GM18519 (cell line): ENCODE measurements at regions not wholly inside any gene's neighbourhood (a gene's known extent, or its start where the extent isn't known, plus 50 kb on each side); places are given as distances from the start of the nearest gene placed in this dataset.

Experiments used
- ATAC-seq: cut with Tn5 transposase; IDR thresholded peaks from one replicate; pipeline ENCODE4 v1.9.1; 2021; ENCODE audit warnings: mild to moderate bottlenecking, moderate library complexity; ENCODE audit not compliant: unreplicated experiment, low FRiP score

DNA sequence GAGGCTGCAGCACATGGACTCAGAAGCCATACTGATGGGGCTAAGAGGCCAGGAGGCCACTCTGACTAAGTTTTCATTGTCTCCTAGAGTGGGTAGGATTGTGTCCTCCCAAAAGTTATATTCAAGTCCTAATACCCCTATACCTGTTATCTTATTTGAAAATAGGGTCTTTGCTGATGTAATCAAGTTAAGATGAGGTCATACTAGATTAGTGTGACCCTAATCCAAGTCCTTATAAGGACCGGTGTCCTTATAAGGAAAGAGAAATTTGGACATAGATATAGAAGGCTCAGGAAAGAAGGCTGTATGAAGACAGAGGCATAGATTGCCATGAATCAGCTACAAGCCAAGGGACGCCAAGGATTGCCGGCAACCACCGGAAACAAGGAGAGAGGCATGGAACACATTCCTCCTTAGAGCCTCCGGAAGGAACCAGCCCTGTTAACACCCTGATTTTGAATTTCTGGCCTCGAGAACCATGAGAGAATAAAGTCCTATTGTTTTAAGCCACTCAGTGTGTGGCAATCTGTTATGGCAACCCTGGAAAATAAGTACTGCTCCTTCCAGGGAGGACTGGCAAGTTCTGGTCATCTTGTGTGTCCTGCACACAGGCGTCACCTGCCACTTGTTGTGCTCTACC, 157.0 kb downstream of the EMX2 start:
- no peak for ATAC-seq

DNA sequence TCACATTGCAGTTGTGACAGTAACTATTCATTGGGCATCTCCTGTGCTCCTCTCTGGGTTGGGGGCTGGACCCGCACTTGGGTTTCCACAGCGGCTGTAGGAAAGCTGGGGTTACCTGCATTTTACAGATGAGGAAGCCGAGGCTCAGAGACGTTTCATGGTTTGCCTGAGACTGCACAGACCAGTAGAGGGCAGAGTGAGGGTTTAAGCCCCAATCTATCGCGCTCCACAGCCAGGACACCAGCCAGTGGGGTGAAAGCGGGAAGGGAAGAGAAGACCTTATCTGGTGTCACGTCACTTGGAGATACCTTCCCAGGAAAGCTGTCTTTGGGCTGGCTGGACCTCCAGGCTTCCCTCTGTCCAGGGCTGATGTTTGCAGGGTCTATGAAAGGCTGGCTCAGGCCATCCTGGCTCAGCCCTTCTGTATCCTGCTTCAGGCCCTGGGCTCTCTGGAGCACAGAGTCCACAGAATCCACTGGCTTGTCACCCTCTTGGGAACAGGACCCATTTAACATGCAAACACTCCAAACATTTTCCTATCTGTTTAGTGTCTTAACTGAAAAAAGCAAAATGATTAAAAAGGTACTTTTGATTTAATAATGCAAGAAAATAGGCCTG, 167.7 kb downstream of the EMX2 start:
- ATAC-seq = no peak

DNA sequence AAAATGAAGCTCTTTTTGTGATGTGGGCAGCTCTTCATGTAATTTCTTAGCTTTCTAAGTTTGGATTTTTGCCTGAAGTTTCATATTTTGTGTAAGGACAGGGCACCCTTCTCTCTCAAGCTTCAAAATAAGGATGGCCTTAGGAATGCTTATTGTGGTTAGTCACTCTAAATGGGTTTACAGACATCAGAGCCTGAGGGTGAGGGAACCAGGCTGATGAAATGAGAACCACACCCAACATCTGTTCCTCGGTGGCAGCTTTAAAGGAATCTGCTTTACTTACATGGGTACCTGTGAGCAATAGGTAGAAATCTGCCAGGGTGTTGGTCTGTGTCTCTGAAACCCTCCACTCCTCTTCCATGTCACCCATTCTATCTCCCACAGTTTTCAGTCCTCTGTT, 174.3 kb downstream of the EMX2 start:
- no peak for ATAC-seq

DNA sequence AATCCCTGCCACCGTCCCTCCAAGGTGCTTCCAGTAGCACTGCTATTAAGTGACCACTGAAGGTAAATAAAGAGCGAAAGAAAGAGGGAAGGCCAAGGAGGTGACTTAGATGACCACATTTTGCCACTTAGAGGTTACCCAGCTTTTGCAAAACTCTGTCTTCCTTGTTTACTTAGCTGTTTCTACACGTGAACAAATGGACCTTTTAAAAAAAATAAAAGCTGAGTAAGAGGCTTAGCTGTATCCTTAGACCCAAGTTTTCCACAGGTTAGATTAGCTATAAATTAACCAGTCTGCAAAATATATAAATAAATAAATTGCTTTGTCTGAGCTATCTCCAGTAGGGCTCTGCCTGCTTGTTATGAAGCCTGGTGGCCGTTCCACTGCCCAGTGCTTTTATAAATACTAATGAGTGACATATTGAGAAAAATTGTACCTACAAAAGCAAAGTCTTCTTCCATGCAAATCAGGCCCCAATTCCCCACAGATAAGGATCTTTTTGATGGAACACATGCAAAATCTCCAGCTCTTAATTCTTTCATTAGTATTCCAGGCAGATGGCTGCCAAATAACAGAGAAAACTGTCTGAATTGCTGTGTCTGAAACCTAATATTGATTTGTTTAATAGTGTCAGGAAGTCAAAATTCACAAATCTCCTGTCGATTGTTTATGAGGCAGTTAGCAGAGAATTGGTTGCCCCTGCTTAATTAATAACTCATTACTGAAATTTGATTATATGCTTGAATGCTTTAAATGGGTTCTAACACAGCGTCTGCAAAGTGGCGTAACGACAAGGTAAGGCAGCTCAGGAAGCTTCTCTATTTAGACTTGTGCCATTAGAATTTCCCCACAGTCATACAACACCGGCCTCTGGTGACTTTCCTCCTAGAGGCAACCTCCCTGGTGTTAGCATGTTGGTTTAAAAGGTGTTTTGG, 176.7 kb downstream of the EMX2 start:
- no peak for ATAC-seq

DNA sequence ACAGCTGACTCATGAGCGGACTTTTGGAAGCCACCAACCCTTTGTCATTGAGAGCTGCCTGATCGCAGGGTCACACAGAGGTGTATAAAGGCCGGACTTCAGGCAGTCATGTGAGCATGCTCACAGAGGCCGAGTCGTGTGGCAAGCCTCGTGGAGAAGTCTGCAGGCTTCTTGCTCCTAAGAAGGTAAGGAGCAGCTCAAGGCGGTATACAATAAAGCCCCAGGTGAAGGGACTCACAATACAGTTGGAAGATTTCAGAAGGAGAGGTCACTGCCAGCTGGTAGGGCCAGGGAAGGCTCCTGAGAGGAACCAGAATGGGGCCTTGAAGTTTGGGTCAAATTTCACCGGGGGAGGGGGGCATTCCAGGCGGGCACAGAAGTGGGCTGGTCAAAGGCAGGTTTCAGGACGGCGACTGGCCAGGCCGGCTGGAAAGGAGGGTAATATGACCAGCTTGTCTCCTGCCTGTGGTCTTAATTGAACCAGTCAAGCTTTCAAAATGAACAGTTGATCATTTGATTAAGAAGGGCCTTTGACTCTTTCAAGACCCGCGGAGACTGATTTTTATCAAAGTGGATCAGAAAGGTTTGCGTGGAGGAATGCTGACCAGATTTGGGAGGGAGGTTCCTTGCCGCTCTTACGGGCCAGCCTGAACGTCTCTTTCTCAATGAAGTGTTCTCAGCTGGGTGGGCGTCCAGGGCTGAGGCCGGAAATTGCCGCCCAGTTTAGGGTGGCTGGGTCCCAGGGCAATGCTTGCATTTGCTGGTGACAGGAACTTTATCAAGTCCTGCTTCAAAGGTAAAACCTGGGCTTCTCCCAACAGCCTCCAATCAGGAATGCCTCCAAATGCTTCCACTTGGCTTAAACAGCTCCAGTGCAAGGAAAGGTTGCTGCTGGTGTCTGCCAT, 178.6 kb downstream of the EMX2 start:
- no peak for ATAC-seq

DNA sequence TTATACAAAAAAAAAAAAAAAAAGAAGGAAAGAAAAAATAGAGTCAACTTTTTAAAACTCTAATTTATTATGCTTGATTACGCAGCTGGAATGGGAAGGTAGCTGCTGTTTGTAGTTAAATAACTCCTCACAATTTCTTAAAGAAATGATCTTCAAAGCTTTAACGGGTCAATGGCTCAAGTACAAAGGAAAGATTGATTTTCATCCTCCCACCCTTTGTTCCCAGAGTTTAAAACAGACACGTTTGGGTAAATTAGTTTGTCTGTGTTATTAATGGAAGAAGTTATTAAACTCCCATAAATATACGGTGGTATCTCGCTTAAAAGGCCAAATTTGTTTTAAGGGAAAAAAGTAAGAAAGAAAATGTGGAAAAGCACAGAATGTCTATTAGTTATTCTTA, 179.3 kb downstream of the EMX2 start:
- ATAC-seq = no peak

DNA sequence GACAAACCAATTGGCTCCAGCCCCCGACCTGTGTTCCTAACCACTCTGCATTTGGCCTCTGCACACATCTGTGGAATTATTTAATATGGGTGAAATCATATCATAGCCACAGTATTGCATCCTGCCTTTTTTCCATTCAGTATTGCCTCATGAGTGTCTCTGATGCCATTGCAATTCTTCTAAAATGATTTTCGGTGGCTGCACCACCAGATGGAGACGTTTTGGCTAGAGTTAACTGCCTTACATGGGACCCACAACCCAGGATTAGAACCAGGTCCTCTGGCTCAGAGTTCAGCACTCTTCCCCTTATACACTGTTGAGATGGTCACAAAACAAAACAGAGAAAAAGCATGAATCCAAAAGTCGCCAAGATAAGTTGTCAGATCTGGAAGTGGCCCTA, 180.8 kb downstream of the EMX2 start:
- ATAC-seq = no peak

DNA sequence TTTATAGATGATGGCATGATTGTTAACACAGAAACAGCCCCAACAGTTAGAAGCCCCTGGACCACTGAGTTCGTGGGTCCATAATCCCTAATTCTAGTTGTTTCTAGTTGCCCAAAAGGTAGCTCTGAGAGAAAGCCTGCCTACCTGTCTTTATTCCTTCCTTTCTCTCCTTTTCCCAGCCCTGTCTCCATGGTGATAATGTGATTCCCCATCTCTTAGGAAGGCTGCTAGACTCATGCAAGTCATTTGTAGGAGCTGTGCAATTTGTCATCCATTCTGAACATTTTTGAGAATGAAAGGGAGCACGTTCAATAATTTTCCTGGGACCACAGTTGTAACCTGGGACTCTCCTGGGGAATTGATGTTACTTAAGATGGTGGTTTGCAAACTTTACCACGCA, 183.4 kb downstream of the EMX2 start:
- no peak for ATAC-seq

DNA sequence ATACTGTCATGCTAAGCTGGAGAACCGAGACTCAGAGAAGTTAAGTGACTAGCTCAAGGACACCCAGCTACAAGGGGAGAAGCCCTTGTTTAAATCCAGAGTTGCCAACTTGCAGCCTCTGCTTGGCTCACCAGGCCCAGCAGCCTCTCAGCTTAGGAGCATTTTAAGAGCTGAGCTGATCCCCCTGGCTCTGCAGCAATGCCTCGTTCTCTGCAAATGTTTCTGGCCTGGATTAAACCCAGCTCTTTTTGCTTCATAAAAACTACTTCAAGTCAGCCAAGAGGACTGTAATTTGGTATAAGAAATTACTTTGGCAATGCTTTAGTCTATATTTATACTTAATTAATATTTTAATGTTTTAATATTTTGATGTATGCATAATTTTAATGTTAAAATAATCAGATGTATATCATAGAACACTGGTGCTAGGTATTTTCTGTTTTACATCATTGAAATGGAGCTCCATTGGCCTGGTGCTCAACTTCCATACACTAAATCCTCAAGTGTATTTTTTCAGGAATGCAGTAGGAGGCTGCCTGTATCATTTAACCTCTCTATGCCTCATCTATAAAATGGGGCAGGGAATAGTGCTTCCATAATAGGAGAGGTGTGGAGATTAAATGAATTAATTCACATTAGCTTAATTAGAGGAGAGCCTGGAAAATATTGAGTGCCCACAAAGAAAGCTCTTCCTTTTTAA, 184.2 kb downstream of the EMX2 start:
- ATAC-seq = no peak

DNA sequence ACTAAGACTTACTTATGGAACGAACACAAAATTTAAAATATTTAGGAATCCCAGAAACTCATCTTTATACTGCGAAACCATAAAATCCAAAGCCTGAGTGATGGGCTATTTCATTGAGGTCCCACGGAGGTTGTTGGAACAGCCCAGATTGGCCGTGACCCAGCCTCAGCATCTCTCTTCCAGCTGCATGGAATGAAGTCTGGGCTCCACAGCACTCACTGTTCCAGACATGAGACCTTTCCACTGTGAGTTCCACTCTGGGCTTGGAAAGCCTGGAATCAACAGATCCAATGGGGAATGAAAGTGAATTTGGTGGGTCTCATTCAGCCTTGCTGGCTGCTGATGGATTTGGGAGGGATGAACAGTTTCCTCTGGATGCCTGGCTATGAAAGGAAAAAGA, 184.9 kb downstream of the EMX2 start:
- ATAC-seq = no peak

DNA sequence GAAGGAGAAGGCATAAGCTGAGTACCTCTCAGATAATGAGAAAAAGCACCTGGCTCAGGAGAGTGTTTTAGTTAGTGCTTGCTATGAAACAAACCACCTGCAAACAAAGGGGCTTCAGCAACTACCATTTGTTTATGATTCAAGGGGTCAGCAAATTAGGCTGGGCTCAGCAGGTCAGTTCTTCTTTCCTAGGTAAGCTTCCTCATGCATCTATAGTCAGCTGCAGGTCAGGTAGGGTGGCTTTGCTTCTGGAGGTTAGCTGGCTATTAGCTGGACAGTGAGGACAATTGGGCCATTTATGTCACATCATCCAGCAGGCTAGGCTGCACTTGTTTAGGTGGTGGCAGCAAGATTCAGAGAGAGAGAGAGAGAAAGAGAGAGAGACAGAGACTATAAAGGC, 185.5 kb downstream of the EMX2 start:
- ATAC-seq = no peak

DNA sequence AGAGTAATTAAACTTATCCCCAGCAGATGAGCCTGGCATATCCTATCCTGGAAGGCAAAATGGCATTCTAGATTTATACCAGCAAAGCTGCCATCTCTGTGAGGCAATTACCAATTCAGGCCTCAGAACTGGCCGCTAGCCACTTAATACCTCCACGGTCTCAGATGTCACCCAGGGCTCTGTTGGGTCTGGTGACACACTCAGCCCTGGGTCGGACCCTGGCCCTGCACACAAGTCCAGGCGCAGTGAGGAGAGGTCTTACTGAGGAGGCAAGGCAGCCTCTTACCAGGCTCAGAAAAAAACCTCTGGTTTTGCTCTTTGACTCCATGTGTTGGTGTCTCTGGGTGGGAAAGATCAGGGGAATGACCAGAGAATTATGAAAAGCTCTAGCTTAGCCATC, 186.6 kb downstream of the EMX2 start:
- no peak for ATAC-seq

DNA sequence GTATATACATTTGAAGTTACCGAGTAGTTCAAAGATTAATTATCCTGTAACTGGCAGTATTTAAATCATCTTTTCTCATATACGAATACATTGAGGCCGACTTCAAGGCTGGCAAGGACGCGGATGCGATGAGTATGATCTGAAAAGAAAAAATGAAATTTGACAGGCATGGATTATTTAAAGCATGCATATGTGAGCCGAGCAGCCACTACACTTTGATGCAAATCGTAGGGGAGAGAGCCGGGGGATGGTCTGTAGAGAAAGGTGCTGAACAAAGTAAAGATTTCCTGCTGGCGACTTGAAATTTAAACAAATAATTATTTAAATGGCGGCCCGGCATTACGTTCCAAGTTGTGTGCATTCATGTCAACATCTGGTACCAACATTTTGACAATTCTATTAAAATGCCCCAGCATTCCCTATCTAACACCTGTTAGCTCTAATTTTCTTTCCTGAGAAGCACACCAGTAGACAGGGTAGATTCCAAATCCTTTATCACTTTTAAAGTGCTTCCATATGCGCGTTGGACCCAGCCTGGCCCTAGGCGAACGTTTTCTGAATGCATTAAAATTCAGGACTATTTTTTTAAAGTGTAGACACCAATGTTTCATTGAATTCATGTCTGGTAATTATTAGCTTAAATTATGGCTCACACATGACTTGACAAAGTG, 188.7 kb downstream of the EMX2 start:
- ATAC-seq = no peak

DNA sequence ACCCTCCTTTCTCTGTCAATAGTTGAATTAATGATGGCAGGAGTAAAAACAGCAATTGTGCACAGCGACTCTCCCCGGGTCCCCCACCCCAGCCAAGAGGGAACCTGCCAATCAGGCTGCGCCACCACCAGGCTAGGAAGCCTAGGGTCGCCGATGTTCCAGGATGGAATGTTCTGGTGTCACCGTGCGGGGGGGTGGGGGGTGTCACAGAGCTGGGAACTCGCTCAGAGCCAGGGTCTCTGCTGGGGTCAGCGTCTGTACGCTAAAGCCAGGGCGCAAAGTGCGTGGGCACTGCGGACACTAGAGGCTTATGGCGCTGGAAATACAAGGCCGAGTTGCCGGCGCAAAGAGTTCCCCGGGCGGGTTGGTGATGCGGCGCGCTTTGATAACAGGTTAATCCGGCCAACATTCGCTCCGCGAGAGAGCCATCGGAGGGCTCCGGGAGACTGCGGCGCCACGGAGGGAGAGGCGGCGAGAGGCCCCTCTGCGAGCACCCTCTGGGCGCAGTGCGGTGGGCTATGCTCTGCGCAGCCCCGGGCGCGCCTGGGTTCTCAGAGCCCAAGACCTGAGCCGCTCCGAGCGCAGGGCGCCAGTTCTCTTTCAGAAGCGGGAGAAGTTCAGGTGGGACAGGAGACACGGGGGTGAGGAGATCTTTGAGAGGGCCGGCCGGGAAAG, 192.3 kb downstream of the EMX2 start:
- no peak for ATAC-seq

DNA sequence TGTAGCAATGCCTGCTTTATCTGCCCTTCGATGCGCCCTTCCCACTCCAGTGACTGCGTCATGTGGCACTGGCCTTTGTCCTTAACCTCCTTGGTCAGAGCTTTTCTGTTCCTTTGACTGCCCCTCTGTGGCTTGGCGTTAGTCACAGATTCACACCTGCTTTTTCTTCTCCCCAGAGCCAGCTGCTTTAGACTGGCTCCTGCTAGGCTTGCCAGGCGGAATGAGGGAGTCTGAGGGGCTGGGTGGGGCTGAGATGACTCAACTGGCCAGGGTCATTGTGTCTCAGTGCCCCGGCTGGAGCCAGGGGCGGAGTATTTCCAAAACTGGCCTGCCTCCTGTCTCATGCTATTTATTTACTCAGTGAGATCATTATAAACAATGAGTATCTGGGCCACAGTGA, 194.1 kb downstream of the EMX2 start:
- no peak for ATAC-seq

DNA sequence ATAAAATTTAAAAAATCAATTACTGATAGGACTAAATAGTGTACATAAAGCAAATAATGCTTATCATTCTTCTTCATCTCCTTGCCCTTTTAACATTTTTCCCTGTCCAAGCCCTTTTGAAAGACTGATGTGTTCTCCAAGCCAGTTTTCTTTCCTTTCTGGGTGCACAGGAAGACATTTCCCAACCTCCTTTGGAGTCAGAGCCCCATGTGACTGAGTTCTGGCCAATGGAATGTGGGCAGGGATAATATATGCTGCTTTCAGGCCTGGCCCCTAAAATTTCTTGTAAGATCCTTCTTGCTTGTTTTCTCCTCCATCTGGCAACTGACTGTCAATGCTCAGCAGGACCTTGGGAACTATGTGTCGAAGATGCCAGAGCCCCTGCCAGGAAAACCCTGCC, 197.5 kb downstream of the EMX2 start:
- ATAC-seq = no peak

DNA sequence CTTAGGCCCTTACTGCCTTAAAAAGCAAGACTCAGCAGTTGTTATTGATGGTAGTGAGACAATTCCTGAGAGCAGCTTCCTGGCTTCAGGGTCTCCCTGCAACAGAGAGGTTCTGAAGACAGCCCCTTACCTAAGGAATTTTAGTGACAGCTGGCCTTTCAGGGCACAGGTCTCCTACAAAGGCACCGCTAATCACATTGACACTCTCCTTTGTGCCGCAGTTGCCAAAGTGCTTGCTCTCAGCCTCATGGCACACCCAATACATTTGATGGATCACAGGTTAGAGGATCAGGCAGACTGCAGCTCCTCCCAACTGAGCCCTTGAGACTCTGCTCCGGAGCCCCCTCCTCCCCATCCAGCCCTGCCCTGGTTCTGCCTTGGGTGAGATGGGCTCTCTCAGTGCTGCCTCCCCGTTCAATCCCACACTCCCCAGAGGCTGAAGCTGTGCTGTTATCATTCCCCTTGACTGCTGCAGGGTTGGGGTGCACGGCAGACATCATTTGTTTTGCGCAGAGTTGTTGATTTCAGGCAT, 198.2 kb downstream of the EMX2 start:
- ATAC-seq = no peak

DNA sequence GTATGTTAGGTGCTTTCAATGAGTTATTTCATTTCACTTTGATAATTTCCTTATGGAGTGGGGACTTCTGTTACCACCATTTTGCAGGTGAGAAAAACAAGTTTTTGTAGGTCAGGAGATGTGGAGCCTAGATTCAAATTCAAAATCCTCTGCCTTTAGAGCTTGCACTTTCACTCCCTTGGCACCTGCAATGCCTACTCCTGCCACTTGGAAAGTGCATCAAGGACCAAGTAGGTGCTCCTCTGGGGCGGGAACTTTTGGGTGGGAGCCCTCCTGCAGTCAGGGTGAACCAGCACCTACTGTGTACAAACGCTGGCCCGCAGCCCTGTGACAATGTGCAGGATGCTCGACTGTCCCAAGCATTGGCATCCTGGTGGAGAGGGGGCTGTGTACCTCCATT, 199.0 kb downstream of the EMX2 start:
- no peak for ATAC-seq

DNA sequence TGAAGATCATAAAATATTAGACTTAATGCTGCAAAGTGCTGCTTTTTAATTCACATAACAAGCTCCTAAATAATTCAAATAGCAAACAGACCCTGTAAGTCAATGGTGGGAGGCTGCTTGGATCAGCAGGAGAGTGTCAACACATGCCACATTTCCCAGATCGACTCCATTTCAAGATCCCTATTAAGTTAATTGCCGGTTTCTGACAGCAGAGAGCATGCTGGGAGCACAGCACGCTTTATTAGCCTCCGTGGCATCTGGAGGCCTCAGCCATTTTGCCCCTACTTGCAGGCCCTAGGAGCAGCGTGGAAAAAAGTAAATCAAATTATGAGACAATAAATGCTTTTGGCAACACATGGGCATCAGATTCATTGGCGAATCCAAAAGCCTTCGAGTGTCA, 201.0 kb downstream of the EMX2 start:
- ATAC-seq = no peak
